PC-3 (cell line): ENCODE measurements at regions not wholly inside any gene's neighbourhood (a gene's known extent, or its start where the extent isn't known, plus 50 kb on each side); places are given as distances from the start of the nearest gene placed in this dataset.

Experiments used
- ATAC-seq: fragments of 200-7000 bp; cut with Tn5 transposase; 2 replicates; pipeline ENCODE4 v1.9.1; 2020; ENCODE audit warnings: mild to moderate bottlenecking, moderate library complexity
- BruUV-seq: library from RNA; stranded (reverse); fragments of 400-500 nt; replicated peaks from 2 replicates; lab custom pipeline; 2021; lab: Mats Ljungman, UMichigan
- CTCF ChIA-PET: fragments of 300-600 bp; sonication (Branson Sonifier 250); formaldehyde crosslinking; loops from one replicate; lab custom pipeline; 2022; ENCODE audit warnings: antibody characterized with exemption; lab: Charles Lee
- POLR2A ChIA-PET: fragments of 300-600 bp; sonication (Branson Sonifier 250); formaldehyde crosslinking; loops from one replicate; lab custom pipeline; 2022; ENCODE audit warnings: antibody characterized with exemption; ENCODE audit not compliant: unreplicated experiment; lab: Charles Lee
- DNase-seq: peaks from one replicate; pipeline ENCODE4 v3.0.0-alpha.2; 2015
- H2AFZ ChIP-seq: fragments of 300-600 bp; sonication (generic); 2 replicates; pipeline ENCODE4 v1.6.0; 2016; ENCODE audit warnings: antibody characterized with exemption, low read length
- H3F3A ChIP-seq: fragments of 300-600 bp; sonication (generic); one replicate; pipeline ENCODE4 v1.6.0; 2017; ENCODE audit warnings: antibody characterized with exemption, low read length, control low read depth, mild to moderate bottlenecking; ENCODE audit not compliant: unreplicated experiment
- H3K27ac ChIP-seq: fragments of 300-600 bp; sonication (generic); 2 replicates; pipeline ENCODE4 v1.5.1; 2016; ENCODE audit warnings: mild to moderate bottlenecking, low read length
- H3K27me3 ChIP-seq: fragments of 300-600 bp; sonication (generic); 2 replicates; pipeline ENCODE4 v1.6.1; 2016; ENCODE audit warnings: low read length, mixed read lengths
- H3K36me3 ChIP-seq: fragments of 300-600 bp; sonication (generic); 2 replicates; pipeline ENCODE4 v1.6.1; 2016; ENCODE audit warnings: low read depth, mixed run types, low read length, mixed read lengths
- H3K4me1 ChIP-seq: fragments of 300-600 bp; sonication (generic); 2 replicates; pipeline ENCODE4 v1.5.1; 2016; ENCODE audit warnings: low read length; ENCODE audit not compliant: insufficient read depth
- H3K4me2 ChIP-seq: fragments of 300-600 bp; sonication (generic); 2 replicates; pipeline ENCODE4 v1.6.0; 2016; ENCODE audit warnings: low read length
- H3K4me3 ChIP-seq: fragments of 300-600 bp; sonication (generic); 2 replicates; pipeline ENCODE4 v1.5.1; 2016; ENCODE audit warnings: mild to moderate bottlenecking, low read length, mixed read lengths
- H3K79me2 ChIP-seq: fragments of 300-600 bp; sonication (generic); 2 replicates; pipeline ENCODE4 v1.6.1; 2017; ENCODE audit warnings: low read length, mixed read lengths
- H3K9ac ChIP-seq: fragments of 300-600 bp; sonication (generic); 2 replicates; pipeline ENCODE4 v1.6.0; 2016; ENCODE audit warnings: mild to moderate bottlenecking, low read length
- H3K9me2 ChIP-seq: fragments of 300-600 bp; sonication (generic); replicated peaks from 2 replicates; pipeline ENCODE4 v1.6.1; 2016; ENCODE audit warnings: mixed run types, low read length, mixed read lengths
- H3K9me3 ChIP-seq: fragments of 300-600 bp; sonication (generic); 2 replicates; pipeline ENCODE4 v1.6.1; 2016; ENCODE audit warnings: low read length, mixed read lengths
- H4K20me1 ChIP-seq: fragments of 300-600 bp; sonication (generic); 2 replicates; pipeline ENCODE4 v1.6.1; 2016; ENCODE audit warnings: low read length, mixed read lengths
- CTCF ChIP-seq: fragments of 300-600 bp; sonication (generic); conservative IDR thresholded peaks from 2 replicates; pipeline ENCODE4 v1.5.1; 2017; ENCODE audit warnings: antibody characterized with exemption, low read depth, mild to moderate bottlenecking, low read length
- EZH2 ChIP-seq: fragments of 300-600 bp; sonication (generic); IDR thresholded peaks from one replicate; pipeline ENCODE4 v1.6.1; 2017; ENCODE audit warnings: antibody characterized with exemption, mild to moderate bottlenecking, low read length; ENCODE audit not compliant: unreplicated experiment
- EZH2phosphoT487 ChIP-seq: fragments of 300-600 bp; sonication (generic); IDR thresholded peaks from 2 replicates; pipeline ENCODE4 v1.6.1; 2018; ENCODE audit warnings: mild to moderate bottlenecking, antibody characterized with exemption, low read length, borderline replicate concordance
- intact Hi-C: fragments of 100-400 bp; cut with micrococcal nuclease; formaldehyde crosslinking; loops from 2 replicates; pipeline ENCODE4 v1.9.0; 2023

DNA sequence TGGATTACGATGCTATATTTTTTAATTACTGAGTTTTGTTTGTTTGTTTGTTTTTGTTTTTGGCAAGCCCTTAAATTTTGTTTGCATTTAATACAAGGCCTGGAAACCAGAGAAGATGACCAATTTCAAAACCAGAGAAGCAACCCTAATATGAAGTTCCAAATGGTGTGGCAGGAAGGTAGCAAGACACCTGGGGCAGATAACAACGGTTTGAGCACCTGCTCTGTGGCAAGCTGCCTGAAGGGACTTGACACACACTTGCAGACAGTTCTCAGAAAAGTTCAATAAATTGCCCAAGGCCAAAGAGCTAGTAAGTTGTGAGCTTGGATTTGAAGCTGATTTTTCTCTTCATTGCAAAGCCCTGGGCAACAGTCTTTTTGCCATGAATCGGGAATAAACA, 151.2 kb upstream of the UBE2E1 start:
- Histone ChIP-seq H4K20me1 (no peaks in the 10 kb centered on the region), H3K79me2 (no peaks in the 10 kb centered on the region), H3K27me3 (no peaks in the 10 kb centered on the region), H3K4me1 (peaks cover 17% of the 10 kb centered on the region), H3K4me3 (no peak overlapping the region), H2AFZ (no peak overlapping the region), H3K4me2 (no peak overlapping the region), H3K9me2 (no peaks in the 10 kb centered on the region), H3K9ac (no peak overlapping the region), H3K36me3 (no peaks in the 10 kb centered on the region), H3K9me3 (no peaks in the 10 kb centered on the region), H3K27ac (no peak overlapping the region), H3F3A (no peaks in the 10 kb centered on the region)
- intact Hi-C loops: loop anchor here (5.0 kb wide), 1 partner anchor 42 kb away; no protein-coding TSS in a partner anchor
- no peak for TF ChIP-seq CTCF
- no peak for ATAC-seq
- CTCF ChIA-PET: interaction anchor here (0.5 kb wide), 1 partner anchor 1049 kb away, joined by 3 read pairs; no protein-coding TSS in a partner anchor
- no peak for DNase-seq
- BruUV-seq: no TSS peak
- POLR2A ChIA-PET: no interaction called here

- Histone ChIP-seq H3K9me3 (no peaks in the 10 kb centered on the region), H4K20me1 (no peaks in the 10 kb centered on the region), H3F3A (no peaks in the 10 kb centered on the region), H3K9ac (no peak overlapping the region), H3K4me1 (peaks cover 5% of the 10 kb centered on the region), H3K4me2 (no peak overlapping the region), H2AFZ (no peak overlapping the region), H3K27ac (no peak overlapping the region), H3K27me3 (no peaks in the 10 kb centered on the region), H3K79me2 (no peaks in the 10 kb centered on the region), H3K4me3 (no peak overlapping the region), H3K36me3 (no peaks in the 10 kb centered on the region), H3K9me2 (no peaks in the 10 kb centered on the region)
- intact Hi-C loops: no loop called here
- TF ChIP-seq EZH2: no peak
- TF ChIP-seq CTCF: no peak
- TF ChIP-seq EZH2phosphoT487: no peak
- DNase-seq (no peak), ATAC-seq (no peak)
- ChIA-PET POLR2A (no interaction called here), CTCF (no interaction called here)
- BruUV-seq: no TSS peak
Measured at GRCh38 chr3:23655749-23656148, 150.0 kb upstream of the UBE2E1 start.

DNA sequence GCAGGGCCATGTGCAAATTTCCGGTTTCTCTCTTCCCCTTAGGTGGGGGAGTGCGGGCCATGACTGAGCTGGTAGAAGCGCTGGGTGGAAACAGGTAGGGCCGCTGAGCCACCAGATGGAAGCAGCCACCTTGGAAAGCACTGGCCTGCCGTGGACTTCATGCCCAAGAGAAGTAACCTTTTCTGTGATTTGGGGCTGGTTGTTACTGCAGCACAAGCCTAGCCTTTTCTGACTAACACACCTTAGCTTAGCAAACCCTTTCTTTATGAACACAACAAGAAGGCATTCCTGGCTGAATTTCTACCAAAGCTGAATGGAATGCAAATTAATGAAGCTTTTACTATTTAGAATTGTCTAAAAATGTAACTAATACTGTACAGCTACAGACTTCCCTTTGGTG, 149.6 kb upstream of the UBE2E1 start:
- no peaks in the 10 kb centered on the region for H4K20me1 ChIP-seq
- no peak for DNase-seq
- H3K9me2 ChIP-seq: no peaks in the 10 kb centered on the region
- H3K9ac ChIP-seq: no peak overlapping the region
- BruUV-seq: no TSS peak
- no peak overlapping the region for H3K4me2 ChIP-seq
- H3K9me3 ChIP-seq: no peaks in the 10 kb centered on the region
- ChIA-PET POLR2A (no interaction called here), CTCF (interaction anchor here (0.6 kb wide), 1 partner anchor 115 kb away, joined by 4 read pairs; no protein-coding TSS in a partner anchor)
- H3K27ac ChIP-seq: no peak overlapping the region
- ATAC-seq: no peak
- TF ChIP-seq CTCF: no peak
- H2AFZ ChIP-seq: no peak overlapping the region
- H3K4me3 ChIP-seq: no peak overlapping the region
- peaks cover under 1% of the 10 kb centered on the region for H3K4me1 ChIP-seq
- H3F3A ChIP-seq: no peaks in the 10 kb centered on the region
- intact Hi-C loops: no loop called here
- no peaks in the 10 kb centered on the region for H3K79me2 ChIP-seq
- no peaks in the 10 kb centered on the region for H3K27me3 ChIP-seq
- H3K36me3 ChIP-seq: no peaks in the 10 kb centered on the region
